ENCODE measurements at regions not wholly inside any gene's neighbourhood (a gene's known extent, or its start where the extent isn't known, plus 50 kb on each side); places are given as distances from the start of the nearest gene placed in this dataset.

DNA sequence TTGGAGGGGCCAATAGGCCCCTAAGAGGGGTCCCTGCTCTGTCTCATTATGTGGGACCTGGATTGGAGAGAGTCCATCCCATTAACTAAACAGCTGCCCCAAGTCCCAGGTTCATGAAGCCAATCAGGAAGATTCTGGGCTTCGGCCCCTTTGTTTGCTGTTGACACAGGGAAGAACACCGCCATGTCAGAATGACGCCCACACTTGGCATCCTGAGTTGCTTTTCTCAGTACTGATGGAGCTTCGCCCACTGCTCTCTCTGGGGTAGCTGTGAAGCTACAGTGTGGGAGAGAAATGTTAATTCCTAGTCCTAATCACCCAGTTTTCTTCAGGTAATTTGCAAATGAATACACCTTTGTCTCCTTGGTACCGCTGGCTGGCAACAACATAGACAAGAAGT lies 264.7 kb downstream of the GLRX3 start:
- Histone ChIP-seq H3K9ac (ENCODE audit: control insufficient read depth, extremely low read depth, insufficient read depth, low read length) (no peak overlapping the region), H3K9me1 (ENCODE audit: control insufficient read depth, extremely low read depth, insufficient read depth, low read length) (no peaks in the 10 kb centered on the region), H3K4me2 (ENCODE audit: control insufficient read depth, extremely low read depth, insufficient read depth, low read depth, low read length) (no peak overlapping the region), H3K27me3 (ENCODE audit: control insufficient read depth, extremely low read depth, insufficient read depth, low read length) (no peaks in the 10 kb centered on the region), H2AFZ (ENCODE audit: control insufficient read depth, low read length) (no peak overlapping the region), H3K36me3 (ENCODE audit: control insufficient read depth in 2 of 2, extremely low read depth in 1 of 2, insufficient read depth in 2 of 2, low read length in 2 of 2) (no peaks in the 10 kb centered on the region), H3K4me3 (ENCODE audit: control insufficient read depth in 2 of 3, extremely low read depth in 1 of 3, insufficient read depth in 2 of 3, low read depth in 1 of 3, low read length in 3 of 3) (no peak overlapping the region), H3K9me3 (ENCODE audit: control insufficient read depth, low read depth, low read length) (no peaks in the 10 kb centered on the region), H3K27ac (ENCODE audit: control insufficient read depth, insufficient read depth, low read length) (no peak overlapping the region), H3K4me1 (ENCODE audit: control insufficient read depth, extremely low read depth, insufficient read depth, low read length) (no peaks in the 10 kb centered on the region), H3K79me2 (ENCODE audit: control insufficient read depth, insufficient read depth, low read length) (no peaks in the 10 kb centered on the region), H4K20me1 (ENCODE audit: control insufficient read depth, extremely low read depth, insufficient read depth, low read length) (no peaks in the 10 kb centered on the region)
- FAIRE-seq (no peak), DNase-seq (ENCODE audit: low read depth, low spot score) (no peak)
- dilution Hi-C loops (cut with MboI; ENCODE audit: extremely low pct_ligation_motif_present, low sequenced_read_pairs) = no loop called here
- TF ChIP-seq, protein P1, sequence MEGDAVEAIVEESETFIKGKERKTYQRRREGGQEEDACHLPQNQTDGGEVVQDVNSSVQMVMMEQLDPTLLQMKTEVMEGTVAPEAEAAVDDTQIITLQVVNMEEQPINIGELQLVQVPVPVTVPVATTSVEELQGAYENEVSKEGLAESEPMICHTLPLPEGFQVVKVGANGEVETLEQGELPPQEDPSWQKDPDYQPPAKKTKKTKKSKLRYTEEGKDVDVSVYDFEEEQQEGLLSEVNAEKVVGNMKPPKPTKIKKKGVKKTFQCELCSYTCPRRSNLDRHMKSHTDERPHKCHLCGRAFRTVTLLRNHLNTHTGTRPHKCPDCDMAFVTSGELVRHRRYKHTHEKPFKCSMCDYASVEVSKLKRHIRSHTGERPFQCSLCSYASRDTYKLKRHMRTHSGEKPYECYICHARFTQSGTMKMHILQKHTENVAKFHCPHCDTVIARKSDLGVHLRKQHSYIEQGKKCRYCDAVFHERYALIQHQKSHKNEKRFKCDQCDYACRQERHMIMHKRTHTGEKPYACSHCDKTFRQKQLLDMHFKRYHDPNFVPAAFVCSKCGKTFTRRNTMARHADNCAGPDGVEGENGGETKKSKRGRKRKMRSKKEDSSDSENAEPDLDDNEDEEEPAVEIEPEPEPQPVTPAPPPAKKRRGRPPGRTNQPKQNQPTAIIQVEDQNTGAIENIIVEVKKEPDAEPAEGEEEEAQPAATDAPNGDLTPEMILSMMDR (optimal IDR thresholded peaks at IDR 0.05 in 1 of 3, IDR thresholded peaks at IDR 0.05 in 1 of 3, conservative IDR thresholded peaks at IDR 0.05 in 1 of 3; ENCODE audit: extremely low read depth in 1 of 3, insufficient read depth in 2 of 3, low read length in 3 of 3) = no peak
- TF ChIP-seq EZH2 (IDR thresholded peaks at IDR 0.05; ENCODE audit: low read length) = no peak

DNA sequence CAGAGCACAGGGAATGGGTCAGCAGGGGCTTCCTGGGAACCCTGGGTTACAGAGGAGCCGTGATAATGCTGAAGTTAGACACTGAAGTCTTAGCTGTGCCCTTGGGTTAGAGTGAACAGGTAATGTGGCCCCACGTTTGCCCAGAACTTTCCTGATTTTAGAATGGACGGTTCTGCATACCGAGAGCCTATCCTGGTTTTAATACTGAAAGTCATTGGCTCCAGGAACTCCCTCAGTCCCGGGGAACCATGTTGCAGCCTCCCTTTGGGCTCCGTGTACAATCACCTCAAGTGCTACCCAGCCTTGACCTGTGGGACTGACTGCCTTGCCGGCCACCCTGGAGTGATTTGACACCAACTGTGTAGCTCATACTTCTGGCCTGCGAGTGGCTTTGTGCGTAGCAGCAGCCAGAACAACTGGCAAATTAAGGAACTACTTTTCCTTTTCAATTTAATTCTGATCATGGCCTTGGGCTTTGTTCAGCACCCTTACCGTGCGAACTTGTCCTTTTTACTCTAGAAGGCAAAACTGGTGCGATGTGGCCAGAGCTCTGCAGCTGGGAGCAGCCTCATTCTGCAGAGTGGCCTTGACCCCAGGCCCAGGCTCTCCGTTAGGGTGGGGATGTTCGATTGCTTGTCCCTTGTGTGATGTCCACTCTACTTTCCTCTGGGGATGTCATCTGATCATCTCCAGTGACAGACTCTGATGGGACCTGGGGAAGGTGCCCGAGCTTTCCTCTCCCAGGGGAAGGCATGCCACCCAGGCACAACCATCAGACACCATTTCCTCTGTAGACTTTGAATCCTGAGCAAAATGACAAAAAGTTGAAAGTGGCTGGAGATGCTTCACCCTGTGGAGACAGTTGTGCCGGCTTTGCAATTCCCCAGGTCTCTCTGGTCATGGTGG lies 265.9 kb downstream of the GLRX3 start:
- TF ChIP-seq, protein P1 (optimal IDR thresholded peaks at IDR 0.05 in 1 of 3, IDR thresholded peaks at IDR 0.05 in 1 of 3, conservative IDR thresholded peaks at IDR 0.05 in 1 of 3; ENCODE audit: extremely low read depth in 1 of 3, insufficient read depth in 2 of 3, low read length in 3 of 3) = no peak
- TF ChIP-seq EZH2 (IDR thresholded peaks at IDR 0.05; ENCODE audit: low read length) = no peak
- H3K4me3 ChIP-seq (ENCODE audit: control insufficient read depth in 2 of 3, extremely low read depth in 1 of 3, insufficient read depth in 2 of 3, low read depth in 1 of 3, low read length in 3 of 3) = no peak overlapping the region
- DNase-seq (ENCODE audit: low read depth, low spot score) = no peak

More for the DNA sequence above, 265.9 kb downstream of the GLRX3 start:
- dilution Hi-C loops (cut with MboI; ENCODE audit: extremely low pct_ligation_motif_present, low sequenced_read_pairs) = no loop called here
- H3K36me3 ChIP-seq (ENCODE audit: control insufficient read depth in 2 of 2, extremely low read depth in 1 of 2, insufficient read depth in 2 of 2, low read length in 2 of 2) = no peaks in the 10 kb centered on the region
- no peaks in the 10 kb centered on the region for H3K27me3 ChIP-seq (ENCODE audit: control insufficient read depth, extremely low read depth, insufficient read depth, low read length)
- H3K4me1 ChIP-seq (ENCODE audit: control insufficient read depth, extremely low read depth, insufficient read depth, low read length) = no peaks in the 10 kb centered on the region
- H4K20me1 ChIP-seq (ENCODE audit: control insufficient read depth, extremely low read depth, insufficient read depth, low read length) = no peaks in the 10 kb centered on the region
- FAIRE-seq = no peak
- no peaks in the 10 kb centered on the region for H3K79me2 ChIP-seq (ENCODE audit: control insufficient read depth, insufficient read depth, low read length)
- H2AFZ ChIP-seq (ENCODE audit: control insufficient read depth, low read length) = no peak overlapping the region
- no peak overlapping the region for H3K27ac ChIP-seq (ENCODE audit: control insufficient read depth, insufficient read depth, low read length)
- H3K9ac ChIP-seq (ENCODE audit: control insufficient read depth, extremely low read depth, insufficient read depth, low read length) = no peak overlapping the region
- H3K4me2 ChIP-seq (ENCODE audit: control insufficient read depth, extremely low read depth, insufficient read depth, low read depth, low read length) = no peak overlapping the region
- no peaks in the 10 kb centered on the region for H3K9me1 ChIP-seq (ENCODE audit: control insufficient read depth, extremely low read depth, insufficient read depth, low read length)
- peaks cover 1% of the 10 kb centered on the region for H3K9me3 ChIP-seq (ENCODE audit: control insufficient read depth, low read depth, low read length)
